ENCODE measurements at regions not wholly inside any gene's neighbourhood (a gene's known extent, or its start where the extent isn't known, plus 50 kb on each side); places are given as distances from the start of the nearest gene placed in this dataset.

DNA sequence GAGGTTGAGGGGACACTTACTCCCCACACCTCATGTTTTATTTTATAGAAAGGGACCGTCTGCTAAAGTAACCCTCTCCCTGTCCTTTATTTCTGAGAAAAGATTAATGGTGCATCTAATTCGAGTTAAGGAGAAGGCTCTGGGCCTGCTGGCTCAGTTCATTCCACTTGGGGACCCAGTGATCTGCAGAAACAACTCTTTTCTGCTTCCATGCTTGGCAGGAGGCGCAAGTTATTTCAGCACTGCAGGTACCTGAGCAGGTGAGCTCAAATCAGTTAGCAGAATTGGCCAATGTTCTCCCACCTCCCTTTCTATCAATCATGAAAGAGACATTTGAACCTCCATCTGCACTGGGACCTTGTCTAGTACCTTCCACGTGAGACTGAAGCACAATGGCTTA, 396.1 kb downstream of the SFMBT2 start:
- no peaks in the 10 kb centered on the region for H3K4me1 Mint-ChIP-seq
- Histone ChIP-seq H3K79me2 (replicated peaks; ENCODE audit: insufficient read depth) (no peaks in the 10 kb centered on the region), H2AFZ (no peak overlapping the region), H3K4me2 (no peak overlapping the region), H3F3A (replicated peaks; ENCODE audit: low read depth) (no peaks in the 10 kb centered on the region), H3K27ac (ENCODE audit: low read depth) (no peak overlapping the region), H3K4me3 (no peak overlapping the region), H3K4me1 (ENCODE audit: insufficient read depth) (no peaks in the 10 kb centered on the region), H3K27me3 (ENCODE audit: insufficient read depth) (no peaks in the 10 kb centered on the region), H3K9me2 (ENCODE audit: insufficient read depth) (peaks cover 4% of the 10 kb centered on the region; the same call in 1 of the 2 replicates), H3K36me3 (ENCODE audit: insufficient read depth) (no peaks in the 10 kb centered on the region), H4K20me1 (replicated peaks; ENCODE audit: insufficient read depth) (no peaks in the 10 kb centered on the region)
- TF ChIP-seq NANOG (IDR thresholded peaks at IDR 0.05; ENCODE audit: borderline replicate concordance), result no peak
- no peak for TF ChIP-seq EZH2 (IDR thresholded peaks at IDR 0.05; ENCODE audit: low read depth, unreplicated experiment)
- TF ChIP-seq JUNB (IDR thresholded peaks at IDR 0.05; ENCODE audit: unreplicated experiment), result no peak
- TF ChIP-seq CTCF (conservative IDR thresholded peaks at IDR 0.05; ENCODE audit: low read depth in 2 of 2), result no peak
- no peak for TF ChIP-seq EZH2phosphoT487 (IDR thresholded peaks at IDR 0.05; ENCODE audit: unreplicated experiment)
- TF ChIP-seq ZNF462 (CRISPR knock-in tag; IDR thresholded peaks at IDR 0.05), result no peak
- TF ChIP-seq, protein P1, sequence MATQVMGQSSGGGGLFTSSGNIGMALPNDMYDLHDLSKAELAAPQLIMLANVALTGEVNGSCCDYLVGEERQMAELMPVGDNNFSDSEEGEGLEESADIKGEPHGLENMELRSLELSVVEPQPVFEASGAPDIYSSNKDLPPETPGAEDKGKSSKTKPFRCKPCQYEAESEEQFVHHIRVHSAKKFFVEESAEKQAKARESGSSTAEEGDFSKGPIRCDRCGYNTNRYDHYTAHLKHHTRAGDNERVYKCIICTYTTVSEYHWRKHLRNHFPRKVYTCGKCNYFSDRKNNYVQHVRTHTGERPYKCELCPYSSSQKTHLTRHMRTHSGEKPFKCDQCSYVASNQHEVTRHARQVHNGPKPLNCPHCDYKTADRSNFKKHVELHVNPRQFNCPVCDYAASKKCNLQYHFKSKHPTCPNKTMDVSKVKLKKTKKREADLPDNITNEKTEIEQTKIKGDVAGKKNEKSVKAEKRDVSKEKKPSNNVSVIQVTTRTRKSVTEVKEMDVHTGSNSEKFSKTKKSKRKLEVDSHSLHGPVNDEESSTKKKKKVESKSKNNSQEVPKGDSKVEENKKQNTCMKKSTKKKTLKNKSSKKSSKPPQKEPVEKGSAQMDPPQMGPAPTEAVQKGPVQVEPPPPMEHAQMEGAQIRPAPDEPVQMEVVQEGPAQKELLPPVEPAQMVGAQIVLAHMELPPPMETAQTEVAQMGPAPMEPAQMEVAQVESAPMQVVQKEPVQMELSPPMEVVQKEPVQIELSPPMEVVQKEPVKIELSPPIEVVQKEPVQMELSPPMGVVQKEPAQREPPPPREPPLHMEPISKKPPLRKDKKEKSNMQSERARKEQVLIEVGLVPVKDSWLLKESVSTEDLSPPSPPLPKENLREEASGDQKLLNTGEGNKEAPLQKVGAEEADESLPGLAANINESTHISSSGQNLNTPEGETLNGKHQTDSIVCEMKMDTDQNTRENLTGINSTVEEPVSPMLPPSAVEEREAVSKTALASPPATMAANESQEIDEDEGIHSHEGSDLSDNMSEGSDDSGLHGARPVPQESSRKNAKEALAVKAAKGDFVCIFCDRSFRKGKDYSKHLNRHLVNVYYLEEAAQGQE (IDR thresholded peaks at IDR 0.05; ENCODE audit: unreplicated experiment), result no peak
- TF ChIP-seq CREB1 (CRISPR knock-in tag; IDR thresholded peaks at IDR 0.05; ENCODE audit: low read depth), result no peak
- TF ChIP-seq ZNF114 (CRISPR knock-in tag; IDR thresholded peaks at IDR 0.05), result no peak
- no peak for TF ChIP-seq STAT1 (IDR thresholded peaks at IDR 0.05; ENCODE audit: unreplicated experiment)
- TF ChIP-seq ETS1 (IDR thresholded peaks at IDR 0.05), result no peak
- no peak for TF ChIP-seq ZNF331 (CRISPR knock-in tag; IDR thresholded peaks at IDR 0.05; ENCODE audit: low read depth)
- no peak for TF ChIP-seq POLR2AphosphoS5 (IDR thresholded peaks at IDR 0.05; ENCODE audit: low read depth)
- H3K36me3 Mint-ChIP-seq (ENCODE audit: low read depth), result 0 out of 3 replicates have a peak, but pooled peaks cover 2% of the 10 kb centered on the region
- ATAC-seq, result no peak
- H3K4me3 Mint-ChIP-seq, result no peak overlapping the region
- H3K27ac Mint-ChIP-seq, result no peak overlapping the region
- no peaks in the 10 kb centered on the region for H3K27me3 Mint-ChIP-seq (ENCODE audit: insufficient read depth, low read depth, poor library complexity)
- H3K9me3 Mint-ChIP-seq, result no peaks in the 10 kb centered on the region
- DNase-seq (ENCODE audit: low spot score), result no peak
